Neuronal stem cell (in vitro differentiated cells): ENCODE measurements at regions not wholly inside any gene's neighbourhood (a gene's known extent, or its start where the extent isn't known, plus 50 kb on each side); places are given as distances from the start of the nearest gene placed in this dataset.

Source experiments
- DNase-seq: peaks from one replicate; pipeline ENCODE4 v3.0.0-alpha.2; 2013; ENCODE audit warnings: low spot score
- H2AFZ ChIP-seq: one replicate; pipeline ENCODE4 v1.6.1; 2013; ENCODE audit warnings: mild to moderate bottlenecking, low read length, inconsistent platforms
- H2AK5ac ChIP-seq: 2 replicates; pipeline ENCODE4 v1.6.1; 2013; ENCODE audit warnings: low read depth, mild to moderate bottlenecking, inconsistent platforms, low read length, moderate library complexity, mixed read lengths
- H2BK120ac ChIP-seq: 2 replicates; pipeline ENCODE4 v1.6.1; 2013; ENCODE audit warnings: low read depth, mild to moderate bottlenecking, inconsistent platforms, low read length, moderate library complexity, mixed read lengths
- H2BK12ac ChIP-seq: one replicate; pipeline ENCODE4 v1.6.1; 2013; ENCODE audit warnings: low read length, inconsistent platforms
- H2BK15ac ChIP-seq: 2 replicates; pipeline ENCODE4 v1.6.1; 2013; ENCODE audit warnings: mild to moderate bottlenecking, low read length, inconsistent platforms, mixed read lengths
- H2BK5ac ChIP-seq: one replicate; pipeline ENCODE4 v1.6.1; 2013; ENCODE audit warnings: inconsistent platforms, mild to moderate bottlenecking, low read length, moderate library complexity
- H3K14ac ChIP-seq: one replicate; pipeline ENCODE4 v1.6.1; 2013; ENCODE audit warnings: low read length, inconsistent platforms
- H3K18ac ChIP-seq: 2 replicates; pipeline ENCODE4 v1.6.1; 2013; ENCODE audit warnings: low read length, inconsistent platforms
- H3K23ac ChIP-seq: 2 replicates; pipeline ENCODE4 v1.6.1; 2013; ENCODE audit warnings: low read depth, mild to moderate bottlenecking, mixed read lengths, low read length, inconsistent platforms; ENCODE audit not compliant: poor library complexity
- H3K27ac ChIP-seq: replicated peaks from 3 replicates; pipeline ENCODE4 v1.5.1; 2013; ENCODE audit warnings: low read length, inconsistent platforms
- H3K27me3 ChIP-seq, 3 experiments: 2 replicates each; pipeline ENCODE4 v1.6.1; 2013; ENCODE audit warnings: low read length in 3 of 3, mild to moderate bottlenecking in 2 of 3, inconsistent platforms in 1 of 3, low read depth in 1 of 3, mixed read lengths in 1 of 3, moderate library complexity in 1 of 3; ENCODE audit not compliant: control insufficient read depth in 3 of 3, insufficient read depth in 3 of 3
- H3K36me3 ChIP-seq, 2 donors: replicated peaks in 1 of 2; 2 replicates each; pipeline ENCODE4 v1.6.1; 2013; ENCODE audit warnings: low read length in 2 of 2; ENCODE audit not compliant: control insufficient read depth in 2 of 2, insufficient read depth in 2 of 2
- H3K4ac ChIP-seq: 2 replicates; pipeline ENCODE4 v1.6.1; 2013; ENCODE audit warnings: inconsistent platforms, mild to moderate bottlenecking, low read length, moderate library complexity
- H3K4me1 ChIP-seq, 2 donors: 1 replicate in 1 of 2; 2 replicates in 1 of 2; pipeline ENCODE4 v1.6.1; 2013; ENCODE audit warnings: low read length in 2 of 2, low read depth in 1 of 2; ENCODE audit not compliant: control insufficient read depth in 2 of 2, insufficient read depth in 1 of 2
- H3K4me2 ChIP-seq: one replicate; pipeline ENCODE4 v1.6.1; 2013; ENCODE audit warnings: mild to moderate bottlenecking, low read length, inconsistent platforms; ENCODE audit not compliant: insufficient read depth, poor library complexity, severe bottlenecking
- H3K4me3 ChIP-seq, 2 donors: 2 replicates each; pipeline ENCODE4 v1.5.1; 2013; ENCODE audit warnings: low read length in 2 of 2, mild to moderate bottlenecking in 2 of 2, inconsistent platforms in 1 of 2, moderate library complexity in 1 of 2
- H3K79me1 ChIP-seq: one replicate; pipeline ENCODE4 v1.6.1; 2013; ENCODE audit warnings: low read depth, mild to moderate bottlenecking, inconsistent platforms, low read length, moderate library complexity
- H3K9ac ChIP-seq: one replicate; pipeline ENCODE4 v1.6.1; 2013; ENCODE audit warnings: mild to moderate bottlenecking, low read depth, low read length, inconsistent platforms; ENCODE audit not compliant: poor library complexity
- H3K9me3 ChIP-seq, 2 donors: replicated peaks in 1 of 2; 2 replicates each; pipeline versions ENCODE3 to v1.6.1; 2013; ENCODE audit warnings: low read length in 2 of 2, mild to moderate bottlenecking in 2 of 2, inconsistent platforms in 1 of 2, low read depth in 1 of 2, mixed read lengths in 1 of 2, moderate library complexity in 1 of 2; ENCODE audit not compliant: control insufficient read depth in 2 of 2, insufficient read depth in 1 of 2
- H4K8ac ChIP-seq: one replicate; pipeline ENCODE4 v1.6.1; 2013; ENCODE audit warnings: low read depth, mild to moderate bottlenecking, inconsistent platforms, low read length, moderate library complexity
- H4K91ac ChIP-seq: one replicate; pipeline ENCODE4 v1.6.1; 2013; ENCODE audit warnings: low read length, low read depth, mild to moderate bottlenecking, inconsistent platforms; ENCODE audit not compliant: poor library complexity
- WGBS, 2 donors: extraction: QIAGEN DNeasy Blood & Tissue Kit; methylation state at CpG; one replicate each; pipeline ENCODE4 v1.1.7; 2013; ENCODE audit warnings: missing lambda C conversion rate in 2 of 2, mixed read lengths in 1 of 2; ENCODE audit not compliant: insufficient read length in 2 of 2, insufficient replicate concordance in 1 of 2; ENCODE audit errors: extremely low coverage in 2 of 2; 5-methylcytosine and 5-hydroxymethylcytosine counted together

DNA sequence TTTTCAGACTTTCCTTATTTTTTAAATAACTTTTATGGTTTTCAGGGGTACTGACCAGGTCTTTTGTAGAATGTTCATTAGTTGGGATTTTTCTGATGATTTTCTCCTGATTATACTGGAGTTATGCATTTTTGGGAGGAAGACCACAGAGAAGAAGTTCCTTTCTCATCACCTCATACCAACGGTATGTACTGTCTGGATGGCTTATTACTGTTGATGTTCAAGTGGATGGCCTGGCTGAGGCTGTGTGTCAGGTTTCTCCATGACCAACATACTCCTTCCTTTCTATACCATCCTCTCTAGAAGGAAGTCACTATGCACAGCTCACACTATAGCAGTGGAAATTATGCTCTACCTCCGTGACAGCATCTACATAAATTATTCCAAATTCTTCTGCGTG is 71.1 kb upstream of the NR3C1 start:
- H3K9me3 ChIP-seq = no peaks in the 10 kb centered on the region
- no peaks in the 10 kb centered on the region for H3K4me1 ChIP-seq
- DNase-seq = no peak
- H3K23ac ChIP-seq = no peak overlapping the region
- H3K79me1 ChIP-seq = no peaks in the 10 kb centered on the region
- H4K8ac ChIP-seq = no peak overlapping the region
- no peak overlapping the region for H2AFZ ChIP-seq
- no peak overlapping the region for H2AK5ac ChIP-seq
- no peak overlapping the region for H2BK12ac ChIP-seq
- H3K27me3 ChIP-seq = no peaks in the 10 kb centered on the region
- no peak overlapping the region for H2BK5ac ChIP-seq
- no peak overlapping the region for H3K14ac ChIP-seq
- H2BK120ac ChIP-seq = no peak overlapping the region
- H3K4me3 ChIP-seq = no peak overlapping the region
- H3K18ac ChIP-seq = no peak overlapping the region
- H3K27ac ChIP-seq = no peak overlapping the region
- no CpG with 5 or more reads among the region's 3 CpGs for WGBS, 2 donors
- no peak overlapping the region for H3K4me2 ChIP-seq
- no peak overlapping the region for H3K9ac ChIP-seq
- H3K36me3 ChIP-seq = no peaks in the 10 kb centered on the region
- H4K91ac ChIP-seq = no peak overlapping the region
- H3K4ac ChIP-seq = no peak overlapping the region
- no peak overlapping the region for H2BK15ac ChIP-seq

DNA sequence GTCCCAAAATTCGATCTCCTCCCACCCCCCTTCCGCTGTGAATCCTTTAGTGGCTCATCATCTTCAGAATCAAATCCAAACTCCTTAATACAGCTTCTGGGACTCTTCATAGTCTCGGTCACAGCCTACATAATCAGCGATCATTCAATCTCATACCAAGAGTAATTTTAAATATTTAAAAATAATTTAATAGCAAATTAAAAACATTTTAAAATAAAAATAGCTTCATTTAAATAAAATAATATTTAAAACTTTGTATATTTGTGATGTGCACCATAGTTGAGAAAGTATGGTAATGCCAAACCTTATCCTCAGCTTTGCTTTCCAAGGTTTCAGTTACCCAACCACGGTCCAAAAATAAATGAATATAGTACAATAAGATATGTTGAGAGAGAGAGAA is 70.0 kb upstream of the NR3C1 start:
- Histone ChIP-seq H2BK120ac (no peak overlapping the region), H3K27ac (no peak overlapping the region), H2BK5ac (no peak overlapping the region), H4K8ac (no peak overlapping the region), H3K4me2 (no peak overlapping the region), H3K18ac (no peak overlapping the region), H3K4me3 (no peak overlapping the region), H4K91ac (no peak overlapping the region), H3K9ac (no peak overlapping the region), H2AK5ac (no peak overlapping the region), H3K4ac (no peak overlapping the region), H3K27me3 (no peaks in the 10 kb centered on the region), H3K9me3 (no peaks in the 10 kb centered on the region), H3K79me1 (no peaks in the 10 kb centered on the region), H2BK15ac (no peak overlapping the region), H2BK12ac (no peak overlapping the region), H3K36me3 (no peaks in the 10 kb centered on the region), H2AFZ (no peak overlapping the region), H3K14ac (no peak overlapping the region), H3K4me1 (no peaks in the 10 kb centered on the region), H3K23ac (no peak overlapping the region)
- no CpG with 5 or more reads among the region's 5 CpGs for WGBS, 2 donors
- no peak for DNase-seq

DNA sequence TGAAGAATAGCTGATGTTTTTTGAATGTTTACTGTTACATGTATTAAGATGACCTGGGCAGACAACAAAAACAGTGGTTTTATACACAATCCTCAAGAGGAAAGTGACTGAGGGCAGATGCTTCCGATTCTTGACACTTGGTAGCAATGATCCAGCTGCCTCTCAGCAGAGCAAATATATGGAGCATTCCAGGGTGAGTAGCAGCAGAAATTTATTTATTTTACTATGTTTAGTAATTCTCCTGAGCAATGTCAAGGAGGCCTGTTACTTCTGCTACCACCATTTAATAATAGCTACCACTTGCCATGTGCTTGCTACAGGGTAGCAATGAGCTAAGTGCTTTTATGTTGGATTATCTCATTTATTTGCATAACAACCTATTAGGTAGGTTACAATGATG is 69.1 kb upstream of the NR3C1 start:
- no peak overlapping the region for H2AFZ ChIP-seq
- no peak overlapping the region for H2BK15ac ChIP-seq
- no peak overlapping the region for H2BK12ac ChIP-seq
- H2BK5ac ChIP-seq = no peak overlapping the region
- H2AK5ac ChIP-seq = no peak overlapping the region
- no peaks in the 10 kb centered on the region for H3K79me1 ChIP-seq
- H3K27ac ChIP-seq = no peak overlapping the region
- no peak overlapping the region for H2BK120ac ChIP-seq
- H4K8ac ChIP-seq = no peak overlapping the region
- no peak overlapping the region for H3K4ac ChIP-seq
- no peak overlapping the region for H3K9ac ChIP-seq
- no peaks in the 10 kb centered on the region for H3K9me3 ChIP-seq
- no peak overlapping the region for H3K4me2 ChIP-seq
- H3K4me3 ChIP-seq = no peak overlapping the region
- no peaks in the 10 kb centered on the region for H3K4me1 ChIP-seq
- no CpG with 5 or more reads among the region's 1 CpG for WGBS, 2 donors
- H3K18ac ChIP-seq = no peak overlapping the region
- no peaks in the 10 kb centered on the region for H3K27me3 ChIP-seq
- H3K14ac ChIP-seq = no peak overlapping the region
- DNase-seq = no peak
- H3K23ac ChIP-seq = no peak overlapping the region
- no peak overlapping the region for H4K91ac ChIP-seq
- H3K36me3 ChIP-seq = no peaks in the 10 kb centered on the region

DNA sequence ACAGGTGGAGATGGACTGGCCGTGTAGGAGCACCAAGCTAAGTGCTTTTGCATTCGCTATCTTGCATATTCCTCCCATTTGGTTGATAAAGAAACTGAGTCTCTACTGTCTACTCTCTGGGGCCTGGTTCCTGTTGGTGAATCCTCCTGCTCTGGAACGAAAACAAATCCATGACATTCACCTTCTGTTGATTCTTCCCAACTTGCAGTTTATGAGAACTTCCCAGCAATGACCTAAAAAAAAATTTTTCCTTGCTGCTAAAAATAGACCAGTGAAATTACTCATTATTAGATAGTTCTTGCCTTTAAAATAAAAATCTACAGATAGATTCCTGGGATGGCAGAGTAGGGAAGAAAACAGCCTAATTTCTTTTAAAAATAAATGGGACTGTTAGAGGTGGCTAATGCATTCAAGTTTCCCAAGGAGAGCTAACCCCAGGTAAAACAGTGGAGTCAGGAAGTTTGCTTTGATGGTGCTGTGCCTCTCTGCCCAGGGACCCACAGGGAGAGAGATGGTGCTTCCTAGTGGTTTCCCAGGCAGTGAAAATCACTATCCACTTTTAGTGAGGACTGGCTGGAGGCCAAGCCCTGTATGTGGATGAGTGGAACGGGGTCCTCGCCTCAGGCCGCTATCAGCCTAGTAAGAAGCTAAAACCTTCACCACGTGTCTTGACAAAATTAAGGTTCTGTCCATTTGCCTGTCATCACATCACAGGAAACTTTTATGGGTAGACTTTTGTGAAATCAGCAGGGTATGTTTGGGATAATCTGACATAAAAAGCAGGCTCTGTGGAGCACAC is 68.4 kb upstream of the NR3C1 start:
- Histone ChIP-seq H2BK12ac (no peak overlapping the region), H3K79me1 (no peaks in the 10 kb centered on the region), H3K4me1 (no peaks in the 10 kb centered on the region), H3K9ac (no peak overlapping the region), H3K4me2 (no peak overlapping the region), H2AK5ac (no peak overlapping the region), H2BK5ac (no peak overlapping the region), H3K9me3 (no peaks in the 10 kb centered on the region), H3K27me3 (no peaks in the 10 kb centered on the region), H2BK15ac (no peak overlapping the region), H2BK120ac (no peak overlapping the region), H2AFZ (no peak overlapping the region), H3K4me3 (no peak overlapping the region), H3K36me3 (no peaks in the 10 kb centered on the region), H4K91ac (no peak overlapping the region), H3K18ac (no peak overlapping the region), H3K23ac (no peak overlapping the region), H3K27ac (no peak overlapping the region), H3K4ac (no peak overlapping the region), H3K14ac (no peak overlapping the region), H4K8ac (no peak overlapping the region)
- no CpG with 5 or more reads among the region's 7 CpGs for WGBS, 2 donors
- DNase-seq = no peak
